ENCODE measurements at regions not wholly inside any gene's neighbourhood (a gene's known extent, or its start where the extent isn't known, plus 50 kb on each side); places are given as distances from the start of the nearest gene placed in this dataset.
A peak's percentile ranks its signal among the peaks of the same experiment; 100 is the strongest.

DNA sequence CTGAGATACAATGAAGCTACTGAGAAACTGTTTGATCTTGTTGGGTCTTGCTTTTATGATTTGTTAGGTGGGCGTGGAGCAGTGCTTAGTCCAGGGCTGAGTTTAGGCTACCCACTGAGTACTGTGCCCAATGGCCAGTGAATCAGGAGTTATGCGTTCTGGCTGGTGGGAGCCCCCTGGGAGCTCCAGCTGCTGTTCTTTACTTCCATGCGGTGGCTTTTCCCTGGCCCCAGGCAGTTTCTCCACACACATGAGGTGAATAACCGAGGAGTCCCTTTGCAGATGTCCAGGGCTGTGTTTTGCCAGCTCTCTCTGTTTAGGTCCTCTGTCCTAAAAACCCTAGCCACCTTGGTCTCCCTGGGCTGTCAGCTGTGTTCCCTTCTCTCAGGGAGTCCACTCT lies 106.5 kb downstream of the KLF13 start:
- H3K27me3 Mint-ChIP-seq = peaks cover 15% of the 10 kb centered on the region
- no peak for TF ChIP-seq CTCF (conservative IDR thresholded peaks at IDR 0.05)
- peaks cover 10% of the 10 kb centered on the region for H3K4me1 Mint-ChIP-seq (ENCODE audit: unreplicated experiment)
- H3K36me3 Mint-ChIP-seq = no peaks in the 10 kb centered on the region
- no peak overlapping the region for H3K27ac Mint-ChIP-seq
- DNase-seq (ENCODE audit: extremely low spot score, unreplicated experiment) = no peak
- no peaks in the 10 kb centered on the region for H3K9me3 Mint-ChIP-seq
- H3K4me3 Mint-ChIP-seq = no peak overlapping the region

DNA sequence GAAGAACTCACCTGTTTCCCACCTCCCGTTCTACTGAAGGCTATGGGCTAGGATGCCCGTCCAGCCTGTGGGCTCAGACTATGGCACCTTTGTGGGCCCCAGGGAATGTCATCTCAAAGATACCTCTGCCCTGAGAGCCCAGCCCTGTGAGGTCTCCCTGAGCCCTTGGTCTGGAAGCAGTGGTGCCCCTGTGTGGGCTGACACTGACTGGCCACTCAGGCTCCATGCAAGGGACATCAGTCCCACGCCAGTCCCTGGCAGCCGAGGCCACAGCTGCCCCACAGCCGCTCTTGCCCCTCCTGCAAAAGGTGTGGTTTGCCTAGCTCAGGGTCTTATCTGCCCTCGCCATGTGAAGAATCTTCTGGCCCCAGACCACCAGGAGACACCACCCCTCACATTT lies 106.9 kb downstream of the KLF13 start:
- Mint-ChIP-seq H3K4me1 (ENCODE audit: unreplicated experiment) (peaks cover 10% of the 10 kb centered on the region), H3K27ac (no peak overlapping the region)
- no peak for DNase-seq (ENCODE audit: extremely low spot score, unreplicated experiment)

DNA sequence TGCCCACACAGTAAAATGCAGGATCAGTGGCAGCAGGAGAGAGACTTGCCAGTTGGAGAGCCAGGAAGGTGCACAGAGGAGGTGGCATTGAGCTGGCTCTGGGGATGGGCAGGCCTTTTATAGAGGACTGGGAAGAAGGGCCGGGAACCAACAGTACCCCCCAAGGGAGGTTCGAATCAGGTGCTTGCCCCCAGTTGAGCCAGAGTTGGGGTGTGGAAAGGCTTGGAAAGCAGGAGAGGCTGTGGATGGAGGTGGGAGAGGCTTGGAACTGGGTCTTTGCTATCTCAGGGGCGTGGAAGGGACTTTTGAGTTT lies 107.6 kb downstream of the KLF13 start:
- no peak for TF ChIP-seq CTCF (conservative IDR thresholded peaks at IDR 0.05)
- no peak for DNase-seq (ENCODE audit: extremely low spot score, unreplicated experiment)
- no peaks in the 10 kb centered on the region for H3K9me3 Mint-ChIP-seq
- H3K36me3 Mint-ChIP-seq = no peaks in the 10 kb centered on the region
- H3K4me1 Mint-ChIP-seq (ENCODE audit: unreplicated experiment) = peaks cover 10% of the 10 kb centered on the region
- H3K27me3 Mint-ChIP-seq = peaks cover 15% of the 10 kb centered on the region
- no peak overlapping the region for H3K4me3 Mint-ChIP-seq
- H3K27ac Mint-ChIP-seq = no peak overlapping the region

More for the DNA sequence above, 106.9 kb downstream of the KLF13 start:
- peaks cover 15% of the 10 kb centered on the region for H3K27me3 Mint-ChIP-seq
- no peaks in the 10 kb centered on the region for H3K36me3 Mint-ChIP-seq
- TF ChIP-seq CTCF (conservative IDR thresholded peaks at IDR 0.05) = no peak
- no peaks in the 10 kb centered on the region for H3K9me3 Mint-ChIP-seq
- no peak overlapping the region for H3K4me3 Mint-ChIP-seq

DNA sequence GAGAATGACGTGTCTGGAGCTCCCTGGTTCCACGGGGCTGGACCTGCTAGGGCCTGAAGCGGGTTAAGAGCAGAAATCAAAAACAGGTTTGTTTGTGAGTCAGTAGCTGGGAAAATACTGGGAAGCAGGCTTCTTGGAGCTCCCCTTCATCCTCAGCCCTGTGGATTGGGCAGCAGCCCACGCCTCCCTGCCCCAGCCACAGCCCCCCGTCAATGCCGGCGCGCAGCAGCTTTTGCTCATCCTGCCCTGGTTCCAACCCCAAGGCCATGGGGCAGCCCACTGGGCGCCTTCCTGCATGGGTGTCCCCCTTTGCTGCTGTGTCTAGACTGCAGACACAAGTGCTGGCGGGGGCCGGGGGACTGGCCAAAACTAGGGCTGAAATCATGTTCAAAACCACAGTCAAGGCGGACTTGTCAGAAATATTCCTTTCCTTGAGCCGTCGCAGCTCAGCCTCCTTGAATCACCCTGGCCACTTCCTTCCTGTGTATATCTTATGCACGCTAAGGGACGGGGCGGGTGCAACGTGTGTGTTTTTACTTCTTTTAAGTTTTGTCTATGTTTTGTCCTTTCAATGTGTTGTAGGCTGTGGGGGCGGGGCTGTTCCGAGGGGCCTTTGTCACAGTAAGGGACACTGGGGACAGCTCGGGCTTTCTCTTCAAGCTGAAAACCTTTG lies 108.1 kb downstream of the KLF13 start:
- Mint-ChIP-seq H3K9me3 (no peaks in the 10 kb centered on the region), H3K27ac (peak overlapping the region; percentile 44), H3K4me3 (no peak overlapping the region), H3K27me3 (peaks cover 15% of the 10 kb centered on the region), H3K4me1 (ENCODE audit: unreplicated experiment) (peaks cover 10% of the 10 kb centered on the region), H3K36me3 (no peaks in the 10 kb centered on the region)
- no peak for DNase-seq (ENCODE audit: extremely low spot score, unreplicated experiment)
- no peak for TF ChIP-seq CTCF (conservative IDR thresholded peaks at IDR 0.05)

- Mint-ChIP-seq H3K27me3 (peaks cover 15% of the 10 kb centered on the region), H3K4me1 (ENCODE audit: unreplicated experiment) (peaks cover 10% of the 10 kb centered on the region), H3K4me3 (no peak overlapping the region), H3K36me3 (no peaks in the 10 kb centered on the region), H3K27ac (peak overlapping the region; percentile 44), H3K9me3 (no peaks in the 10 kb centered on the region)
- peak; percentile 69 for TF ChIP-seq CTCF (conservative IDR thresholded peaks at IDR 0.05)
- DNase-seq (ENCODE audit: extremely low spot score, unreplicated experiment) = no peak
Observed at GRCh38 chr15:31435261-31435911, 108.8 kb downstream of the KLF13 start.

Measured in type B pancreatic cell (in vitro differentiated cells).